Neural progenitor cell (in vitro differentiated cells): ENCODE measurements at regions not wholly inside any gene's neighbourhood (a gene's known extent, or its start where the extent isn't known, plus 50 kb on each side); places are given as distances from the start of the nearest gene placed in this dataset.

Experiments
- CTCF ChIP-seq: fragments of 200-600 bp; sonication (generic); IDR thresholded peaks from 2 replicates; pipeline ENCODE4 v1.5.1; 2017; ENCODE audit warnings: antibody characterized with exemption, mild to moderate bottlenecking
- EZH2 ChIP-seq: fragments of 200-600 bp; sonication (generic); IDR thresholded peaks from 2 replicates; pipeline ENCODE4 v1.6.1; 2017; ENCODE audit warnings: antibody characterized with exemption, mild to moderate bottlenecking, moderate library complexity

DNA sequence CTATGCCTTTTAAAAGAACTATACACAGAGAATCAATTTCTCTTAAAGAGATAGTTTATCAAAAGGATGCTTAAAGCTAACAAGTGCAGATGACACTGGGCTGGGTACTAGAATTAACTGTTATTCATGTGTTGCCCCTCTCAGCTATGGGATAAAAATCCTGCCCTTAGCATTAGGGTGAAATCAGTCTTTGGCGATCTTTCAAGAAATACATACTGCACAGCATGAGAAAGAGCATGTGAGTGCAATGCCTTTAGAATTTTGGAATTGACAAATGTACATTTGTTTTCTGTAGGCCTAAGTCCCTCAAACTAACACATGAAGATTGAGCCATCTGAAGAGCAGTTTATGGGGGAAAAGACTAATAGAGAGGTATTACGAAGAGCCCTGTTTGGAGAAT is 115.4 kb downstream of the ZFP64 start:
- TF ChIP-seq CTCF (no peak), EZH2 (no peak)
